Hypothalamus (tissue), 51 donors: ENCODE measurements at regions not wholly inside any gene's neighbourhood (a gene's known extent, or its start where the extent isn't known, plus 50 kb on each side); places are given as distances from the start of the nearest gene placed in this dataset.

ENCODE experiments used
- DNase-seq, 51 donors: peaks; one replicate each; lab custom pipeline; 2025; lab: John Stamatoyannopoulos, UW

DNA sequence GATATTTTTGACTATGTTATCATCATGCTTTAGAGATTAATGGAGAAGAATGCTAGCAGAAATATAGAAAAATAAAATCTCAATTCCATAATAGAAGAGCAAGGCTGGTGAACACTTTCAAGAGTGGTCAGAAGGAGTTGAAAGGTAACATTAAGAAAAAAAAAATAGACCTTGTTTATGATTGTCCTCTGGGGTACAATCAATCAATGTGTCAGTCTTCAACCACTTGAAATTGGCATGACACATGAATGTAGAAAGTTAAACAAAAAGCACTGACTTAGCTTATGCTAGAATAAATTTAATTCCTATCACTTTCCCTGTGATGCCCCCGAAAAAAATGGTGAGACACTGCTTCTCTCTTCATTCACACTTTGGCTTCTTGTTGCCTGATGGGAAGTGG is 750.3 kb upstream of the ADGRL2 start:
- no peak for DNase-seq

GRCh38 chr1:81044708-81045107 is 756.0 kb upstream of the ADGRL2 start:
- no peak for DNase-seq

- no peak for DNase-seq
These were observed 758.5 kb upstream of the ADGRL2 start for GRCh38 chr1:81042225-81042624.

- no peak for DNase-seq
These were observed 766.4 kb upstream of the ADGRL2 start for GRCh38 chr1:81034291-81034690.

- no peak for DNase-seq
These were observed 767.7 kb upstream of the ADGRL2 start for GRCh38 chr1:81032973-81033425.

- DNase-seq, result no peak
These were observed 768.4 kb upstream of the ADGRL2 start for GRCh38 chr1:81032374-81032773.

DNA sequence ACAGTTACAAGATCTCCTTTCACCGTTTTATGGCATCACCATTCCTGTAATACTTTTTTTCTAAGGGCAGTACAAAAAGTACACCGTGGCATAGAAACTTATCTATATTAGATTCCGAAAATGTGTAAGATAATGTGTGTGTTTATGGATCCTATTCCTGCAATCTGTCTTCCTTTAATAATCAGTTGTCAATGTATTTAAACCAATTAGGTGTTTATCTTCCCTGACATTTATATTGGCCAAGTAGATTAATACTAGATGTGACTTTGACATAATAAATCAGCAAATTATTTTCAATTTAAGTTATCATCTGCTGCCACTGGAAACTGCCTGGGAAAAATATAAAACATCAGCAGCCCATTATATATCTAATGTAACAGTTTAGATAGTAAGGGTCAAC is 770.3 kb upstream of the ADGRL2 start:
- DNase-seq, result no peak

- no peak for DNase-seq
These were observed 771.5 kb upstream of the ADGRL2 start for GRCh38 chr1:81029266-81029665.

DNA sequence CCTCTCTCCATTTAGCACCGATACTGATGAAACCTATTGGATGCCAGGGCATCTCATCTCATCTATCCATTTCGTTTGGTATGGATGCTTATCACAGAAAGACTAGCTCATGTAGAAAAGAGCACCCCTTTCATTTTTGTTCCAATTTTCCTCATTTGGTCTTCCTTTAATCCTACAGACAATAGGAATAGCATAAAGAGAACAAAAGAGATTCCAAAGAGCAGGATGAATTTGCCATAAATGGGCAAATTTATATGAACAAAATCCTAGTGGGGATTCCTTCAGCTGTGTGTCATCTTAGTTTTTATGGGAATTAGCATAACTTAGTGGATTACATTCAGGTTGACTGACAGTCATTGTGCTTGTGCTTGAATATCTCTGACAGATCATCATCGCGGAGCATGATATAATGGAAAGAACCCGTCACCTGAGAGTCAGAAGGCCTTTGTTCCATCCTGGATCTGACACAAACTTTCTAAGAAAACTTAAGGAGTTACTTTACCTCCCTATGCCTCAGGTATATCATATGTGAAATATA is 777.5 kb upstream of the ADGRL2 start:
- DNase-seq, result no peak

GRCh38 chr1:81021134-81021533 is 779.6 kb upstream of the ADGRL2 start:
- no peak for DNase-seq

GRCh38 chr1:81020506-81020905 is 780.2 kb upstream of the ADGRL2 start:
- DNase-seq, result no peak

- no peak for DNase-seq
These were observed 790.6 kb upstream of the ADGRL2 start for GRCh38 chr1:81010126-81010525.

DNA sequence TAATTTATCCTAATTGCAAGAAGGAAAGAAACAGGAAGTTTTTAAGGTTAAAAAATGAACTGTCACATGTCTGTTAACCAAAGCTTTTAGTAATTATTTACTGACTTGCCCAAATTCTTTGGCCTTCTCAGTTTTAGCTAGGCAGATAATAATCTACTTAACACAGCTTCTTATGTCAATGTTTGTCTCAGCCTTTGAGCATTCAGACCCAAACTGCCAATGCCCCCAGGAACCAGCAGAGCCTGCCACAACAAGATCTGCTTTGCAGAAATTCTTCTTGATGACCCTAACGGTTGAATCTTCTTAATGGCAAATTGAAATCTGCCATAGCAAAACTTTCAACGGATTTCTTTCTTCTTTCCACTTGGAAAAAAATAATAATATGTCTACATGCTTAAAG is 792.4 kb upstream of the ADGRL2 start:
- DNase-seq, result no peak

GRCh38 chr1:81007024-81007423 is 793.7 kb upstream of the ADGRL2 start:
- no peak for DNase-seq

DNA sequence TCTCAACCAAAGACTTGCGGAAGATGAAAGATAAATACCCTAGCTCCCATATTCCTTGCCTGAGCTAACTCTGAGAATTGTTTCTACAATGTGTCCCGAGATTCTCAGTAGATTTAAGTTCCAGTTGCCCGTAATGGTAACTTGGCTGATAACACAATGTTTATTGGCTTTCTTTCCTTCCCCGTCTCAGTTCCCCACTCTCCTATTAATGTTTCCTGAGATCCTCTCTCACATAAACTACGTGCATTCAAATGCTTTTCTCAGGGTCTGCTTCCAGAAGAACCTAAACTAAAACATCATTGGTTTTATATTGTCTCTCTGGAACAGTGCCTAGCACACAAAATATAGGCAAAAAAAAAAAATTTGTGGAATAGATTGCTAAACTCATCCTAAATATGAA is 794.2 kb upstream of the ADGRL2 start:
- no peak for DNase-seq

- DNase-seq, result peak in 9 of 51 donors; percentile 1 to 21 (median 6)
These were observed 796.7 kb upstream of the ADGRL2 start for GRCh38 chr1:81004011-81004410.

GRCh38 chr1:80994934-80995333 is 805.8 kb upstream of the ADGRL2 start:
- DNase-seq, result no peak

GRCh38 chr1:80994038-80994437 is 806.7 kb upstream of the ADGRL2 start:
- DNase-seq, result no peak

DNA sequence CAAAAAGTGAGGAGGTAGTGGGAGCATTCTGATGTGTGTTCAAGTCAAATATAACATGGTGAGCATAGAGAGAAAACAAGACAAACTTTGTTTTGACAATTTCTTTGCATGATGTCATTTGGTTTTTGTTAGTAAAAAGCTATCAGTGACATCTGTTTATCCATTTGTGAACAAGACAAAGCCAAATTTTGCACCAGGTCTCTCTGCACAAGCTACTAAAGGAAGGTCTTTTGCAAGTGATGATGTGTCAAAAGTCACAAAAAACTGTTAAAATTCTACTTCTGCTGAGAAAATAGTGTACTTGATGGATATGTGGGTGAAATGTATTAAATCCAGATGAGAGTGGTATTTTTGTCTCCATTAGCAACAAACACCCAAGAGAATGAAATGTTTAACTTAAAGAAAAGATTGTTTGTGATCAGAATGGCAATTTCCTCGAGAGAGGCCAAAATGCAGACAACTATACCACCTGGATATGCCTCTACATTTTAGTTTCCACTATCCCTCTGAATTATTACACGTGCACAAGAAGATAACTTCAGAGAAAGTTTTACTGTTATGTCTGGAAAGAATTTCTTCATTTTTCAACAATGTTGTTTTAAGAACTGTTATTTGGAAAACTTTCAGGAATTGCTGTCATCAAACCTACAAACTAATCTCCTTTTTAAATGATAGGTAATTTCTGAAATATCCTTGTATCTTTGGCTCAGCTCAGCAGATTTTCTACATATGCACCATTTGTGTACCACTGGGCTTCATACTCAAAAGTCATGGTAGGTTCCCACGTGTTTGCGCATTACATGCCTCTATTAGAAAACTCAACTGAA is 807.4 kb upstream of the ADGRL2 start:
- no peak for DNase-seq

GRCh38 chr1:80989455-80989854 is 811.3 kb upstream of the ADGRL2 start:
- no peak for DNase-seq

DNA sequence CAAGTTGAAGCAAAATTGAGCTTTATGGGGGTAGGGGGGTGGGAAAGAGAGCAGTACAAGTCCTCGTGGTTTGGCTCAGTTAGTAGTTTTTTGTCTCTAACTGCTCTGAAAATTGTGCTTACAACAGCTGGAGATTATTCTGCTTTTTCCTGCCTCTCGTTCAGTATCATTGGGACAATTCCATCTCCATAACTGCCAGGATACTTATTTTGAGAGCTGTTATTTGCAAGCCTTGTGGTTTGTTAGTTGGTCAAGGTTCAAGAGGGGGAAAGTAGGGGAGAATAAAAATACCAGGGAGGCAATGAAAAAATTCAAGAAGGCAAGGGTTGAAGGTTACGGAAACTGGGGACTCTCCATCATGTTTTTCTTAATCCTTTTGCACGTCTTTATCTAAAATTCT is 811.8 kb upstream of the ADGRL2 start:
- no peak for DNase-seq

GRCh38 chr1:80987824-80988223 is 812.9 kb upstream of the ADGRL2 start:
- no peak for DNase-seq

DNA sequence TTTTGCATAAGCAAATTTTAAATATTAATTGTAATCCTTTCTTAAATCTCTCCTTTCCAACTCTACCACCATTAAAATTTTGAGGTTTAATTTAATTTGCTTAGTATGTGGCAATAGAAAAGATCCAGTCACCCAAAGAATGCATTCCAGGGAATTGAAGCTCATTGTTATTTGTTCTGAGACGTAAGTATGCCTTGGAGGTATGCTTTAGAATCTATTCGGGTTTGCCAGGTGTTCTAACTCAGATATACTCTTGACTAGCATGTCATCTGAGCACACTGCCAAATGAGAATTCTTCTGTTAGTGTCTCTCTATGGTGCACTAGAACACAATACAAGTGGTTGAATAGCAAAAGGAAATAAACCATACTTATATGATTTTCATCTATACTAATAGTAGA is 813.6 kb upstream of the ADGRL2 start:
- DNase-seq, result no peak
